ENCODE measurements at regions not wholly inside any gene's neighbourhood (a gene's known extent, or its start where the extent isn't known, plus 50 kb on each side); places are given as distances from the start of the nearest gene placed in this dataset.

DNA sequence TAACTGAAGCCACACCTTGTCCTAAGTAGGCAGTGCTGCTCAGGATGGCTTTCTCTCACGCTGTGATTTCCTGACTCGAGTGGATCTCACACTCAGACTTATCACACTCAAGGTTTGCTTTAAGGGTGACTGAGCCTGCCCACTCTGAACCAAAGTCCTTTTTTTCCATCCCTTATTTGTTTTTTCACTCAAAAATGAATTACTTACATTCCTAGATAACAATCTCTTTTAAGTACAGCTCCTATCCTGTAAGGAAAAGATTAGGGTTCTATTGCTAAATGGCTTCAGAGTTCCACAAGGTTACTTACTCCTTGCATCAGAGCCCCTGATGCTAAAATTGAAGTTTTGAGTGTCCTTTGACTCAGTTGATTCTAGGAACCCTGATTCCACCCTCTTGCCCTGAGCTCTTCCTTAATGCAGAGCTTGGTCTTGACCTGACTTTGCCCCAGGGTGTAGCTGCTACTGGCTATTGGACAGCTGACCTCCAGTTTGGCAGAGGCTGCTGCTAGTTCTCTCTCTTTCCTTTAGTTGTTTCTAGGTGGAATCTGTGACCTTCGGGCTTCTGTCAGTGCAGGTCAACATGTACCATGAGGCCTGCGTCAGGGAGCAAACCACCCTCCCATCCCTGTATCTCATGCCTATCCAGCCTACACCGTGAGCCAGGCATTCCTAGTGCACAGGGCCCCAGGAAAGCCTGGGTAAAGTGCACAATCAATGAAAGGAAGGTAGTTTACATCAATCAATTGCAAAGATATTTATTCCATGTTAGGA lies 80.1 kb upstream of the CD55 start:
- Histone ChIP-seq H3K27me3 (no peaks in the 10 kb centered on the region), H3K36me3 (no peaks in the 10 kb centered on the region), H3K27ac (replicated peaks in 1 of 4) (no peak overlapping the region), H3K4me1 (peaks cover 0 to 9% (median 0%) of the 10 kb centered on the region in 4 donors), H3K4me3 (no peak overlapping the region), H3K9me3 (no peaks in the 10 kb centered on the region)
- 76% methylated on average over 5 of the region's 5 CpGs for WGBS
- TF ChIP-seq POLR2A (IDR thresholded peaks at IDR 0.05; ENCODE audit: low read depth) (no peak), EP300 (IDR thresholded peaks at IDR 0.05) (no peak), POLR2AphosphoS5 (IDR thresholded peaks at IDR 0.05) (no peak)
- TF ChIP-seq, protein P1, sequence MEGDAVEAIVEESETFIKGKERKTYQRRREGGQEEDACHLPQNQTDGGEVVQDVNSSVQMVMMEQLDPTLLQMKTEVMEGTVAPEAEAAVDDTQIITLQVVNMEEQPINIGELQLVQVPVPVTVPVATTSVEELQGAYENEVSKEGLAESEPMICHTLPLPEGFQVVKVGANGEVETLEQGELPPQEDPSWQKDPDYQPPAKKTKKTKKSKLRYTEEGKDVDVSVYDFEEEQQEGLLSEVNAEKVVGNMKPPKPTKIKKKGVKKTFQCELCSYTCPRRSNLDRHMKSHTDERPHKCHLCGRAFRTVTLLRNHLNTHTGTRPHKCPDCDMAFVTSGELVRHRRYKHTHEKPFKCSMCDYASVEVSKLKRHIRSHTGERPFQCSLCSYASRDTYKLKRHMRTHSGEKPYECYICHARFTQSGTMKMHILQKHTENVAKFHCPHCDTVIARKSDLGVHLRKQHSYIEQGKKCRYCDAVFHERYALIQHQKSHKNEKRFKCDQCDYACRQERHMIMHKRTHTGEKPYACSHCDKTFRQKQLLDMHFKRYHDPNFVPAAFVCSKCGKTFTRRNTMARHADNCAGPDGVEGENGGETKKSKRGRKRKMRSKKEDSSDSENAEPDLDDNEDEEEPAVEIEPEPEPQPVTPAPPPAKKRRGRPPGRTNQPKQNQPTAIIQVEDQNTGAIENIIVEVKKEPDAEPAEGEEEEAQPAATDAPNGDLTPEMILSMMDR (IDR thresholded peaks at IDR 0.05), result no peak
- intact Hi-C loops (cut with DNase I), result no loop called here
- DNase-seq (ENCODE audit: extremely low spot score), result no peak

DNA sequence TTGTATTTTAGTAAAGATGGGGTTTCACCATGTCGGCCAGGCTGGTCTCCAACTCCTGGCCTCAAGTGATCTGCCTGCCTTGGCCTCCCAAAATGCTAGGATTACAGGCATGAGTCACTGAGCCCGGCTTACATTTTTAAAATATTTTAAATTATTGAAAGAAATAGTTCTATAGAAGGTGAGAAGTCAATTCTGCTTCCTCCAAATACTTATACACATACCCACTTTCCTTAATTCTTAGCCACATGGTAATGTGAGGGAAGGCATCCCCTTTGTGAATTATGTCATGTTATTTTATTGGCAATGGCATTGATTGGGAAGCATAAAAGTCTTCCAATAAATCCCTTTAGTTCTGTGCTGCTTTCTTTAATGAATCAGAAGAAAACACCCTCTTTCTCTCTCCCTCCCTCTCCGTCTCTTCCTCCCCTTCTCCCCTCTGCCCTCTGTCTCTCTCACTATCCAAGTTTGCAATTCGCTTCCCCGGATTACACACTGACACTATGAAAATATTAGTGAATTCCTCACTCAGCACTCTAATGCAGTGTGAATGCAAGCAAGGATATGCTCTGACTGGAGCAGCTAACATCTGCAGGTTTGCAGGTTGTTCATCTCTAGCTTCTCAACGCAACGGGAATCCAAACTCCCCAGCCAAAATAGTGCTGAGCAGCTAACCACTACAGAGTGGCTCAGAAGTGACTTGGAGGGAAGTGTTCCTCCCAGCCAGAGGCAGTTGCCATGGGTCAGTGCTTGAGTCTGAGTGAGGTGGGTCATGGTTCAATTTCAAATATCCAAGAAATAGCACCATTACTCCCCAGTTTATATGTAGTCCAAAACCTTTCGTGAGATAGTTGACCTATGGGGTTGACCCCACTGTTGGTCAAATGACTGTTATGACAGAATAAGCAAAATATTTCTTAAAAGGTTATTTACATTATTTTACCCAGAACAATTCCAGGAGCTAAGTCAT lies 77.8 kb upstream of the CD55 start:
- intact Hi-C loops (cut with DNase I), result no loop called here
- TF ChIP-seq POLR2AphosphoS5 (IDR thresholded peaks at IDR 0.05), result no peak
- TF ChIP-seq, protein P1 (IDR thresholded peaks at IDR 0.05), result no peak
- TF ChIP-seq POLR2A (IDR thresholded peaks at IDR 0.05; ENCODE audit: low read depth), result no peak
- H3K27me3 ChIP-seq, result no peaks in the 10 kb centered on the region

DNA sequence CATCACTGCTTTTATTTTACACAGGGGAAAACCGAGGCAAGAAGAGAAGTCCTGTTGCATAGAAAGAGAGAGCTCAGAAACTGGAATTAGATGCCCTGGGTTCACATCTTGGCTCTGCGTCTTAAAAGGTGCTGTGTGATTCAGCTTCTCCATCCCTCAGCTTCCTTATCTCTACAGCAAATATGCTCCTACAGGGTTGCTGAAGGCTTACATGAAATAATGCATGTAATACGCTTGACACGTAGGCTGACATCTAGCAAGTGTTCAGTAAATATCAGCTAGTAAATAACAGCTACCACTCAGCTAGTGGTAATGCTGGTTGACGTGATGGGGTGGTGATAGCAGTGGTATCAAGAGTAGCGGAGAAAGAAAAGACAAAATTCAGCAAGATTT lies 77.1 kb upstream of the CD55 start:
- peaks cover 0 to 9% (median 0%) of the 10 kb centered on the region in 4 donors for H3K4me1 ChIP-seq
- H3K36me3 ChIP-seq, result no peaks in the 10 kb centered on the region
- no peaks in the 10 kb centered on the region for H3K27me3 ChIP-seq
- no peak for TF ChIP-seq POLR2A (IDR thresholded peaks at IDR 0.05; ENCODE audit: low read depth)
- TF ChIP-seq EP300 (IDR thresholded peaks at IDR 0.05), result no peak
- no peak for TF ChIP-seq POLR2AphosphoS5 (IDR thresholded peaks at IDR 0.05)
- TF ChIP-seq, protein P1 (IDR thresholded peaks at IDR 0.05), result no peak
- intact Hi-C loops (cut with DNase I), result no loop called here
- no peak for DNase-seq (ENCODE audit: extremely low spot score)
- H3K4me3 ChIP-seq, result no peak overlapping the region
- no peaks in the 10 kb centered on the region for H3K9me3 ChIP-seq
- WGBS, result 90% methylated on average over 6 of the region's 6 CpGs
- no peak overlapping the region for H3K27ac ChIP-seq (replicated peaks in 1 of 4)

More for the DNA sequence above, 77.8 kb upstream of the CD55 start:
- no peak overlapping the region for H3K4me3 ChIP-seq
- H3K36me3 ChIP-seq, result no peaks in the 10 kb centered on the region
- peaks cover 0 to 9% (median 0%) of the 10 kb centered on the region in 4 donors for H3K4me1 ChIP-seq
- DNase-seq (ENCODE audit: extremely low spot score), result no peak
- no peak overlapping the region for H3K27ac ChIP-seq (replicated peaks in 1 of 4)
- WGBS, result 54% methylated on average over 8 of the region's 8 CpGs
- H3K9me3 ChIP-seq, result no peaks in the 10 kb centered on the region

DNA sequence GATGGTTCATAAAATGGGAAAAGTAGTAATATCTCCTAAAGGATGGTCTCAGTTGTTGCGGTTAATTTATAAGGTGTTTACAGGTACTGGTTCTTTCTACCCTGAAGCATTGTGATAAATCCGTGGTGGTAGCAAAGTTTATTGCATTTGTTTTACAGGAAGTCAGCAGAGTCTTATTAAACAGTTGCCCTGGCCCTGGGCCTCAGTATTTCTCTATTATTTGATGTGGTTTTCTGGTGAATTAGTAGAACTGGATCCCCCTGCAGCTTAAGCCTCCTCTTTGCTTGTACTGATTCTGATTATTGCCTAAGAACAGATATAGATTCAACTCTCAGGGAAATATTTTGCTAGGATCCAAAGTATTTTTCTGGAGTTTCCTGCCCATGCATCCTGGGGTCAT lies 76.4 kb upstream of the CD55 start:
- peaks cover 0 to 9% (median 0%) of the 10 kb centered on the region in 4 donors for H3K4me1 ChIP-seq
- TF ChIP-seq POLR2A (IDR thresholded peaks at IDR 0.05; ENCODE audit: low read depth), result no peak
- TF ChIP-seq EP300 (IDR thresholded peaks at IDR 0.05), result no peak
- TF ChIP-seq, protein P1 (IDR thresholded peaks at IDR 0.05), result no peak
- no peak for TF ChIP-seq POLR2AphosphoS5 (IDR thresholded peaks at IDR 0.05)
- no peak overlapping the region for H3K4me3 ChIP-seq
- 75% methylated on average over 2 of the region's 2 CpGs for WGBS
- no peaks in the 10 kb centered on the region for H3K36me3 ChIP-seq
- H3K27ac ChIP-seq (replicated peaks in 1 of 4), result no peak overlapping the region
- no peak for DNase-seq (ENCODE audit: extremely low spot score)
- no peaks in the 10 kb centered on the region for H3K27me3 ChIP-seq
- intact Hi-C loops (cut with DNase I), result no loop called here
- no peaks in the 10 kb centered on the region for H3K9me3 ChIP-seq

All from esophagus muscularis mucosa (tissue), 4 donors.